CD4-positive, alpha-beta T cell treated with Interleukin-17A for 1 hour (primary cell): ENCODE measurements at regions not wholly inside any gene's neighbourhood (a gene's known extent, or its start where the extent isn't known, plus 50 kb on each side); places are given as distances from the start of the nearest gene placed in this dataset.

Experiments
- DNase-seq: peaks from one replicate; pipeline ENCODE4 v3.0.0-alpha.2; 2020

GRCh38 chr9:107064378-107064777 is 201.4 kb downstream of the ZNF462 start:
- no peak for DNase-seq

GRCh38 chr9:107065549-107065948 is 202.6 kb downstream of the ZNF462 start:
- DNase-seq = no peak

DNA sequence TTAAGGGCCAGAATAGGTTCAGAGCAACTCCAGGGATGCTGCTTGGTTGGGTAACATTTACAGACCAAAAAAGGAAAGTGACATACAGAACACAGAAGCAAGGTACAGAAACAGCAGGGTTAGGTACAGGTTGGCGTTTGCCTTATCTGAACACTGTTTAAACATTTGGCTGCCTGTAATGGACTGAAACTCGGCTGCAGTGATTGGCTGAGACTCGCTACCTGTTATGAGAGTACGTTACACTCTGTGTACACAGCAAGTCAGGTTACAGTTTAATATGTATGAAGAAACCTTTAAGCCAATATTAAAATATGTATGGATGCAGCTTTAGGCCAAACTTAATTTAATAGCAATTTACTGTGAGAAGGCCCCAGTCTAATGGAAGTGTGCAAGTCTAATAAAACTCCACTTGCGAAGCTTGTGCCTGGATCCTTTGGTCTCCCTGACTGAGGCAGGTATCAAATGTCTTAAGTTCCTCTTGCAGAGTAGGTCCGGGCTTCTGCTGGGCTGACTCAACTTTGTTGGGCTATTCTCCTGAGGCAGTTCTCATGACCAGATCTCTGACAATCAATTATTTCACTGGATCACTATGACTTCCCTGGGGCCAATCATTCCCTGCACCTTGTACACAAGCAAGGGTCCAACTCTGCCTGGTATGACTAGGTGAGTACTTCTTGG is 204.9 kb downstream of the ZNF462 start:
- no peak for DNase-seq

DNA sequence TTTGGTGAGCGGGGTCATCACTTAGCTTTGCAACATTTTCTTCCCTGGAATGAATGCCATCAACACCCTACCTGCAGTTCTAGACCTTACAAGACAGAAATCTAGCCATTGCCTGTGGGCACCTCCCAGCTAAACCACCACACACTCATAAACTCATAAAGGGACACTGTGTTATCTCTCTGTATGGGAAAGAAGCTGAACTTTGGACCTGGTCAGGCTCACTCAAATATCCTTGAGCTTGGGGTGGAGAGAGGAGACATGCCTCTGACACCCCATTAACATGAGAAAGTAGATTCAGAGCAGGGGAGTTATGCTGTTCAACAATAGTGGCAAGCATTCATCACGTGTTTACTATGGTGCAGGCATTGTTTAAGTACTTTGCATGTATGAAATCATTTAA is 205.6 kb downstream of the ZNF462 start:
- DNase-seq = no peak

DNA sequence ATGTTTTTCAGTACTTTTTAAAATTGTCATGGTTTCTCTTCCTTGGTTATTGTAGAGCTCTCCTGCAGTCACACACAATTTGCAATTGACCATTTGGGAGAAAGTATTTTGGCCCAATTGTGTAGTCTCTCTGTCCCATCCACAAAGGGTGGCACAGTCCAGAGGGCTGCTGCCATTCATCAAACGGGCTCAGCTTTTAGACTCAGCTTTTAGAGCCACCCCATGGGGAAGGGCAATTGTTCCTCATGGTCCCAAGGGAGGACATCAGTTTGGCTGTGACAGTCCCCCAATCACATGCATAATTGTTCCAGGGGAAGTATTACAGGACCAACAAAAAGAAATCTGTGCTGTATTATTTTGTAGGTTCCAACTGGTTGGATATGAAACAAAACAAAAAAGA is 207.6 kb downstream of the ZNF462 start:
- no peak for DNase-seq

- no peak for DNase-seq
Observed at GRCh38 chr9:107078061-107078460, 205.0 kb upstream of the RAD23B start.

DNA sequence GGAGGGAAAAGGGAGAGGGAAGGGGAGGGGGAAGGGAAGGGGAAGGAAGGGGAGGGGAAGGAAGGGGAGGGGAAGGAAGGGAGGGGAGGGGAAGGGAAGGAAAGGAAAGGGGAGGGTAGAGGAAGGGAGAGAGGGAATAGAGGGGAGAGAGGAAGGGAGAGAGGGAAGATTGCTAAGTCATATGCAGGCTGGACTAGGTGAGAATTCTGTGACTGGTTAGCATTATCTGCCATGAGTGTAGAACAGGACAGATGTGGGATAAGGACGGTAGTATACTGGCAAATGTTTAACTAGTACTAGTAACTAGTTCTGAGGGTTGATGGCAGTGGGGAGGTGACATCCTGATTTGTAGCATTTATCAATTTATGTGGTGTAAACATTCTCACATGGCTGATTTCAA is 203.5 kb upstream of the RAD23B start:
- DNase-seq = no peak

GRCh38 chr9:107080130-107080529 is 202.9 kb upstream of the RAD23B start:
- no peak for DNase-seq

DNA sequence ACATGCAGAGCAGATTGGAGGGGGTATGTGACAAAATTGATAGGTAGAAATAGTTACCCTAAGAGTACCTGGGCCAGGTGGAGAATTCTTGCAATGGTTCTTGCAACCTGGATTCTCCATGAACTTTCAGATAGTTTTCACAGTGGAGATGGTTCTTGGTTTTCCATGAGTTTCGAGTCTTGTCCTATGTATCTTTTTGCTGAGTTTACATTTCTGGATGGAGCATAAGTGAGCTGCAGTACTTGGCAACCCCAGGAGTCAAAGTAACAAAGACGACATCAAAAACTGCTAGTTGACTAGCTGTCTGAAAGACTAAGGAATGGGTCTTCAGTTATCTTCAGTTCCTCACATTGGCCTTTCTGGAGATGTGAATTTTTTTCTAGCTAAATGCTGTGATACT is 196.6 kb upstream of the RAD23B start:
- no peak for DNase-seq

- DNase-seq = no peak
Observed at GRCh38 chr9:107087222-107087621, 195.9 kb upstream of the RAD23B start.

DNA sequence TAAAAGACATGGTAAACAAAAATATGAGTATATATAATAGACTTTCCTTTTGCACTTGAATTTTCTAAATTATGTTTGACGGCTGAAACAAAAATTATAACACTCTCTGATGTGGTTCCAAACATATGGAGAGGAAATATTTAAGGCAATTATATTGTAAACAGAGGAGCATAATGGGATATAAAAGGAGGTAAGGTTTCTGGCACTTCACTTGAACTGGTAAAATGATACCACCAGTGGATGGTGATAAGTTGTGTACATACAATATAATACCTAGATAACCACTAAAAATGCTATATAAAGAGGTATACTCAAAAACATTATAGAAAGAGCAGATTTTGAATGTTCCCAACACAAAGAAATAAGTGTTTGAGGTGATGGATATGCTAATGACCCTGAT is 192.9 kb upstream of the RAD23B start:
- DNase-seq = no peak

GRCh38 chr9:107093365-107094060 is 189.6 kb upstream of the RAD23B start:
- no peak for DNase-seq

GRCh38 chr9:107094370-107094769 is 188.7 kb upstream of the RAD23B start:
- DNase-seq = no peak

- DNase-seq = no peak
Observed at GRCh38 chr9:107100591-107100990, 182.5 kb upstream of the RAD23B start.

DNA sequence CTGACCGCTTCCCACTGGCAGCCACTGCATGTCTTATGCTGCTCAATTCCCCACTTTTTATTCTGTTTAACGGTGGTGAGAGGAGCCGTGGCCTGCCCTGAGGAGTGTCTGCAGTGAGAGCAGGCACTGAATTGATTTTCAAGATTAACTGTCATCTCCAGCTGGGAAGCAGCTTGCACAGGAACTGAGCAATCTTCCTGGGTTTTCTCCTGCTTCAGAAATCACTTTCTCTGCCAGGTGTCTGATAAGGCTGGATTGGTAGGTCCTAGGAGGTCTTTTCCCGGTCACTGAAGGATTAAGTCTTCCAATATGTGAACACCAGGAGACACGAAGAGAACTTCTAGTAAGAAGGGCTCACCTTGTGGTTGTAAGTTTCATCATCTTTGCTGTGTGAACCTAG is 181.1 kb upstream of the RAD23B start:
- DNase-seq = no peak

DNA sequence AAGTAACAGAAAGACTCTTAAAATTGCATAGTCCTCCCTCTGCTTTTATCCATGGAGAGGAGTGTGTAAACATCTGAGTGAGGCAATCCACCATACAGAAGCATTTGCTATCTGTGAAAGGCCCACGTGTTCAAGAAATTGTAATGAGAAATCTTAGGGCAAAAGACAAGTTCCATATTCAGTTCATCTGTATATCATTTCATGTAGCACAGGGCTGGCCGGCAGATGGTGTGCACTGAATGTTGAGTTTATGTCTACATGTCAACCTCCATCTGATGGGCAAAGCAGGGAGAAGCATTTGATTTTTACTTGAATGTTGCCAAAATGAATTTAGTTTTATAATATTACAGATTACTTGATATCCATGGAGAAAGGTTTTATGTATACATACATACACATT is 179.5 kb upstream of the RAD23B start:
- no peak for DNase-seq

DNA sequence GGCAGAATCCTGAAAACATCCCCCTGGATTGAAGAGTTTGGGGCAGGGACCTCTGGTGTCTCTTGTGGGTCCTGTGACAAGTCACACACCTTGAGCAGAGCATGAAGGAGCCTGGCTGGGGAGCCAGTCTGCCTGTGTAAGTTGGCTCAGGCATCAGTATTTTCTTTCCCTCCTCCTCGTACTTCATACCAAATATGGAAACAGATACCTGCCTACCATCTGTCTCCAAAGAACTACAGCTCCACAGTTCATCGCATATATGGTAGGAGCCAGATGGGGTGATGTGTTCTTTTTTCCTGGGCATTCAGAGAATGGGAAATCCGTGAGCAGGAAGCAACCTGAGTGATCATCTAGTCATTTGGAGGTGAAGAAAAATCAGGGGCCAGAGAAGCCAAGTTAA is 177.3 kb upstream of the RAD23B start:
- DNase-seq = no peak

GRCh38 chr9:107106416-107106815 is 176.7 kb upstream of the RAD23B start:
- no peak for DNase-seq

DNA sequence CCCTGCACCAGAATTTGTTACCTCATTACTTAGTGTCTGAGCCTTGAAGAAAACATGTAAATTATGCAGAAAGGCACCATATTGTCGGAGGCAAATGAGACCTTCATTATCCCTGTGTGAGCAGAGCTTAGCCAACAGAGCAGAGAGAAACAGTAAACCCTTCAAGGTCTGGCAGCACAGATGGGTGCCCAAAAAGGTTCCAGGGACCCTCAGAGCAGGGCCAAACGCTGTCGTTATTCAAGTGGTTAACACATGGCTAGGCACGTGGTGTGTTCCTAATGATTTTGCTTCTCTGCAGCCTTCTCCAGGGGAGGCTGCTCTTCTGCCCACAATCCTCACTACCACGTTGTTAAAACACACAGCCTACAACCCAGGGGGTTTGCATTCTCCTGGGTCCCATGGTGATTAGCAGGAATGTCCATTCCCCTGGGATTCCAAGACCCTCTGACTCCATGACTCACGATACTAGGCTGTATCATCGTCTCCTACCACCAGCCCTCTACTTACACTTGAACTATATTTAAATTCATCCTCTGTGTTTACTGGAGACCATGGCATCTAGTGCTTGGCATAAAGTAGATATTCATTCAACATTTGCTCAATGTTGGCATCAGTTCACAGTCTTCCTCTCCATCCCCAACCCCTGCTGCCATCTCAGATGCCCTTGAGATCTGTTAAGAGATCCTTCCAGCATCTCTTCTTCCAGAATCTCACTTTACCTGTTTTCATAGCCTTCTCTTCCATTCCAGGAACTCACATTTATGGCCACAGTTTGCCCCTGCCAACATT is 174.5 kb upstream of the RAD23B start:
- DNase-seq = no peak

- DNase-seq = no peak
Observed at GRCh38 chr9:107109324-107109723, 173.8 kb upstream of the RAD23B start.

DNA sequence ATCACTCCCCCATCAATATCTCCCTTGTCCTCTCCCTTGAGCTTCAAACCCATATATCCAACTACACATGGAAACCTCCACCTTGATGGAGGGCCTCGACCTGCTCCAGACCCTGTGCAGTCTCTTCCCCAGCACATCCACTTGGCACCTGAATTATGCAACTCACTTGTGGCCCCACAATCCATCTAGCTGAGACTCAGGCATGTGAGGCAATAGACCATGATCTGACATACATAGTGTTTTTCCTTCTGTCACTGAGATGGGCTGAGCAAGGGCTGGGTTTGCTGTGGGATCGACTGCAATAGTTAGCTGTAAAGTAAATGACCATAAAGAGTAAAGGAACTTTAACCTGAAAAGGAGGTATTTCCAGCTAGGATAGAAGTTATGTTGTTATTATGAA is 172.9 kb upstream of the RAD23B start:
- DNase-seq = no peak

- no peak for DNase-seq
Observed at GRCh38 chr9:107112707-107113243, 170.3 kb upstream of the RAD23B start.

GRCh38 chr9:107118863-107119624 is 164.0 kb upstream of the RAD23B start:
- no peak for DNase-seq
